ENCODE measurements at regions not wholly inside any gene's neighbourhood (a gene's known extent, or its start where the extent isn't known, plus 50 kb on each side); places are given as distances from the start of the nearest gene placed in this dataset.

GRCh38 chr19:28549680-28550277 lies 663.2 kb downstream of the UQCRFS1 start:
- Histone ChIP-seq H3K14ac (ENCODE audit: insufficient read depth, low read length) (no peak overlapping the region), H3K27ac (ENCODE audit: insufficient read length, low read depth, low read length) (no peak overlapping the region), H2BK120ac (ENCODE audit: low read depth, low read length, poor library complexity, severe bottlenecking) (no peak overlapping the region), H2BK12ac (ENCODE audit: insufficient read length, low read depth, low read length) (no peak overlapping the region), H4K91ac (ENCODE audit: insufficient read length, low read depth, low read length) (no peak overlapping the region), H4K20me1 (ENCODE audit: control insufficient read depth, insufficient read depth, insufficient read length) (no peaks in the 10 kb centered on the region), H3K4me1 (ENCODE audit: insufficient read depth, low read length) (peaks cover under 1% of the 10 kb centered on the region; the same call in 1 of the 2 replicates), H3K9me3 (ENCODE audit: control insufficient read depth, low read depth, low read length) (no peaks in the 10 kb centered on the region), H2BK20ac (ENCODE audit: low read depth, low read length, poor library complexity, severe bottlenecking) (no peak overlapping the region), H4K8ac (replicated peaks; ENCODE audit: insufficient read length, low read depth, low read length) (no peak overlapping the region), H2BK15ac (ENCODE audit: low read depth, low read length) (no peak overlapping the region), H3K9ac (ENCODE audit: extremely low read depth, insufficient read length, low read length) (no peak overlapping the region), H3K23ac (ENCODE audit: insufficient read length, low read depth, low read length) (no peak overlapping the region), H3K23me2 (ENCODE audit: insufficient read length, low read depth, low read length, poor library complexity, severe bottlenecking) (no peaks in the 10 kb centered on the region), H3K18ac (ENCODE audit: insufficient read length, low read depth, low read length) (no peak overlapping the region), H3T11ph (ENCODE audit: low read length) (no peak overlapping the region), H2AFZ (ENCODE audit: low read length) (no peak overlapping the region), H2AK5ac (ENCODE audit: insufficient read length, low read length) (no peak overlapping the region), H3K79me1 (ENCODE audit: insufficient read depth, low read depth, low read length, poor library complexity, severe bottlenecking) (no peaks in the 10 kb centered on the region), H3K56ac (ENCODE audit: insufficient read length, low read depth, low read length) (no peak overlapping the region), H2BK5ac (ENCODE audit: insufficient read length, low read length) (no peak overlapping the region), H3K4me2 (ENCODE audit: insufficient read depth, insufficient read length, low read length) (no peak overlapping the region), H3K4ac (ENCODE audit: low read depth, low read length) (no peak overlapping the region), H3K79me2 (ENCODE audit: insufficient read depth, low read length) (no peaks in the 10 kb centered on the region), H4K5ac (ENCODE audit: insufficient read length, low read depth, low read length) (no peak overlapping the region), H3K27me3 (ENCODE audit: insufficient read depth, low read length) (no peaks in the 10 kb centered on the region)
- DNase-seq = no peak
- Mint-ChIP-seq H3K9me3 (no peaks in the 10 kb centered on the region), H3K27me3 (ENCODE audit: low read depth) (no peaks in the 10 kb centered on the region; the same call in 1 of the 2 replicates), H3K27ac (no peak overlapping the region), H3K4me1 (peaks cover 2 to 5% of the 10 kb centered on the region in 2 experiments), H3K4me3 (no peak overlapping the region), H3K36me3 (ENCODE audit: insufficient read depth in 1 of 3, low read depth in 3 of 3) (0 out of 7 replicates have a peak, but pooled peaks cover 0 to 1% (median 0%) of the 10 kb centered on the region in 3 experiments)
- no peak for TF ChIP-seq CTCF (conservative IDR thresholded peaks at IDR 0.05)
- no CpG with 5 or more reads among the region's 7 CpGs for WGBS (ENCODE audit: extremely low coverage, insufficient read length, low lambda C conversion rate)
